OCI-LY7 (cell line): ENCODE measurements at regions not wholly inside any gene's neighbourhood (a gene's known extent, or its start where the extent isn't known, plus 50 kb on each side); places are given as distances from the start of the nearest gene placed in this dataset.
"Not testable (repeated sequence)": the region's sequence is repeated elsewhere in the genome, so short reads cannot be mapped to it uniquely, and the experiment has no call there.

ENCODE experiments used
- EZH2phosphoT487 ChIP-seq: fragments of 200-600 bp; sonication (generic); IDR thresholded peaks from 2 replicates; pipeline ENCODE4 v1.6.1; 2018; ENCODE audit warnings: low read depth, borderline replicate concordance, mild to moderate bottlenecking, mixed run types, antibody characterized with exemption, low read length, moderate library complexity, mixed read lengths
- TF ChIP-seq, protein P1 (sequence below): fragments of 200-600 bp; sonication (generic); conservative IDR thresholded peaks from 2 replicates; pipeline ENCODE4 v1.5.1; 2014; ENCODE audit warnings: mild to moderate bottlenecking, antibody characterized with exemption, low read length, moderate library complexity, mixed read lengths

DNA sequence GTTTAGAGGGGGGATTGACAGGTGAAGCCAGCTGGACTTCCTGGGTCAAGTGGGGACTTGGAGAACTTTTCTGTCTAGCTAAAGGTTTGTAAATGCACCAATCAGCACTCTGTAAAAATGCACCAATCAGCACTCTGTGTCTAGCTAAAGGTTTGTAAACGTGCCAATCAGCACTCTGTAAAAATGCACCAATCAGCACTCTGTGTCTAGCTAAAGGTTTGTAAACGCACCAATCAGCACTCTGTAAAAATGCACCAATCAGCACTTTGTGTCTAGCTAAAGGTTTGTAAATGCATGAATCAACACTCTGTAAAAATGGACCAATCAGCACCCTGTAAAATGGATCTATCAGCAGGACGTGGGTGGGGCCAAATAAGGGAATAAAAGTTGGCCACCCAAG is 120.1 kb upstream of the AGTR1 start:
- TF ChIP-seq, protein P1, sequence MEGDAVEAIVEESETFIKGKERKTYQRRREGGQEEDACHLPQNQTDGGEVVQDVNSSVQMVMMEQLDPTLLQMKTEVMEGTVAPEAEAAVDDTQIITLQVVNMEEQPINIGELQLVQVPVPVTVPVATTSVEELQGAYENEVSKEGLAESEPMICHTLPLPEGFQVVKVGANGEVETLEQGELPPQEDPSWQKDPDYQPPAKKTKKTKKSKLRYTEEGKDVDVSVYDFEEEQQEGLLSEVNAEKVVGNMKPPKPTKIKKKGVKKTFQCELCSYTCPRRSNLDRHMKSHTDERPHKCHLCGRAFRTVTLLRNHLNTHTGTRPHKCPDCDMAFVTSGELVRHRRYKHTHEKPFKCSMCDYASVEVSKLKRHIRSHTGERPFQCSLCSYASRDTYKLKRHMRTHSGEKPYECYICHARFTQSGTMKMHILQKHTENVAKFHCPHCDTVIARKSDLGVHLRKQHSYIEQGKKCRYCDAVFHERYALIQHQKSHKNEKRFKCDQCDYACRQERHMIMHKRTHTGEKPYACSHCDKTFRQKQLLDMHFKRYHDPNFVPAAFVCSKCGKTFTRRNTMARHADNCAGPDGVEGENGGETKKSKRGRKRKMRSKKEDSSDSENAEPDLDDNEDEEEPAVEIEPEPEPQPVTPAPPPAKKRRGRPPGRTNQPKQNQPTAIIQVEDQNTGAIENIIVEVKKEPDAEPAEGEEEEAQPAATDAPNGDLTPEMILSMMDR, result not testable (repeated sequence)
- not testable (repeated sequence) for TF ChIP-seq EZH2phosphoT487
